ENCODE measurements at regions not wholly inside any gene's neighbourhood (a gene's known extent, or its start where the extent isn't known, plus 50 kb on each side); places are given as distances from the start of the nearest gene placed in this dataset.

- TF ChIP-seq, protein P1, sequence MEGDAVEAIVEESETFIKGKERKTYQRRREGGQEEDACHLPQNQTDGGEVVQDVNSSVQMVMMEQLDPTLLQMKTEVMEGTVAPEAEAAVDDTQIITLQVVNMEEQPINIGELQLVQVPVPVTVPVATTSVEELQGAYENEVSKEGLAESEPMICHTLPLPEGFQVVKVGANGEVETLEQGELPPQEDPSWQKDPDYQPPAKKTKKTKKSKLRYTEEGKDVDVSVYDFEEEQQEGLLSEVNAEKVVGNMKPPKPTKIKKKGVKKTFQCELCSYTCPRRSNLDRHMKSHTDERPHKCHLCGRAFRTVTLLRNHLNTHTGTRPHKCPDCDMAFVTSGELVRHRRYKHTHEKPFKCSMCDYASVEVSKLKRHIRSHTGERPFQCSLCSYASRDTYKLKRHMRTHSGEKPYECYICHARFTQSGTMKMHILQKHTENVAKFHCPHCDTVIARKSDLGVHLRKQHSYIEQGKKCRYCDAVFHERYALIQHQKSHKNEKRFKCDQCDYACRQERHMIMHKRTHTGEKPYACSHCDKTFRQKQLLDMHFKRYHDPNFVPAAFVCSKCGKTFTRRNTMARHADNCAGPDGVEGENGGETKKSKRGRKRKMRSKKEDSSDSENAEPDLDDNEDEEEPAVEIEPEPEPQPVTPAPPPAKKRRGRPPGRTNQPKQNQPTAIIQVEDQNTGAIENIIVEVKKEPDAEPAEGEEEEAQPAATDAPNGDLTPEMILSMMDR (conservative IDR thresholded peaks at IDR 0.05) = no peak
- TF ChIP-seq EZH2 (IDR thresholded peaks at IDR 0.05; ENCODE audit: low read depth) = no peak
Observed at GRCh38 chr20:22213271-22213670, 371.1 kb downstream of the FOXA2 start.
